SK-N-SH (cell line): ENCODE measurements at regions not wholly inside any gene's neighbourhood (a gene's known extent, or its start where the extent isn't known, plus 50 kb on each side); places are given as distances from the start of the nearest gene placed in this dataset.

Experiments used
- CHD2 ChIP-seq: fragments of 150-350 bp; IDR thresholded peaks from 2 replicates; pipeline ENCODE4 v1.6.1; 2018; ENCODE audit warnings: low read length; ENCODE audit not compliant: partially characterized antibody
- EP300 ChIP-seq, 2 experiments: IDR thresholded peaks; 2 replicates each; pipeline versions ENCODE4 v1.4.0 to v1.6.1; 2012; ENCODE audit warnings: borderline replicate concordance in 1 of 2, low read depth in 1 of 2, low read length in 1 of 2
- EZH2phosphoT487 ChIP-seq: fragments of 200-600 bp; sonication (generic); IDR thresholded peaks from 2 replicates; pipeline ENCODE4 v1.6.1; 2017; ENCODE audit warnings: low read depth, mixed run types, mild to moderate bottlenecking, antibody characterized with exemption, moderate library complexity, borderline replicate concordance
- GABPA ChIP-seq: IDR thresholded peaks from 2 replicates; pipeline ENCODE4 v1.4.0; 2012; ENCODE audit warnings: low read depth, mild to moderate bottlenecking
- MXI1 ChIP-seq: IDR thresholded peaks from 2 replicates; pipeline ENCODE4 v1.6.1; 2012; ENCODE audit warnings: mild to moderate bottlenecking, low read depth, low read length, improper control_type of control experiment
- POLR2AphosphoS5 ChIP-seq: IDR thresholded peaks from 2 replicates; pipeline ENCODE4 v1.6.1; 2012; ENCODE audit warnings: low read depth, low read length
- RCOR1 ChIP-seq: fragments of 150-350 bp; IDR thresholded peaks from 2 replicates; pipeline ENCODE4 v1.6.1; 2017; ENCODE audit warnings: antibody characterized with exemption, low read length
- RXRA ChIP-seq: IDR thresholded peaks from 2 replicates; pipeline ENCODE4 v1.4.0; 2012; ENCODE audit warnings: low read depth, mild to moderate bottlenecking, borderline replicate concordance
- SIN3A ChIP-seq: IDR thresholded peaks from 2 replicates; pipeline ENCODE4 v1.6.1; 2012; ENCODE audit warnings: low read depth, mild to moderate bottlenecking, low read length, moderate library complexity, borderline replicate concordance
- TEAD4 ChIP-seq: IDR thresholded peaks from 2 replicates; pipeline ENCODE4 v1.4.0; 2012; ENCODE audit warnings: mild to moderate bottlenecking, borderline replicate concordance; ENCODE audit not compliant: insufficient read depth
- YY1 ChIP-seq: IDR thresholded peaks from 2 replicates; pipeline ENCODE4 v1.4.0; 2012; ENCODE audit warnings: low read depth, mild to moderate bottlenecking
- TF ChIP-seq, protein P1 (sequence below): fragments of 200-600 bp; sonication (generic); IDR thresholded peaks from 2 replicates; pipeline ENCODE4 v1.6.1; 2017; ENCODE audit warnings: antibody characterized with exemption, mild to moderate bottlenecking, moderate library complexity
- TF ChIP-seq, protein P2 (sequence below): IDR thresholded peaks from 2 replicates; pipeline ENCODE4 v1.6.1; 2012; ENCODE audit warnings: mild to moderate bottlenecking, low read depth, low read length, moderate library complexity

DNA sequence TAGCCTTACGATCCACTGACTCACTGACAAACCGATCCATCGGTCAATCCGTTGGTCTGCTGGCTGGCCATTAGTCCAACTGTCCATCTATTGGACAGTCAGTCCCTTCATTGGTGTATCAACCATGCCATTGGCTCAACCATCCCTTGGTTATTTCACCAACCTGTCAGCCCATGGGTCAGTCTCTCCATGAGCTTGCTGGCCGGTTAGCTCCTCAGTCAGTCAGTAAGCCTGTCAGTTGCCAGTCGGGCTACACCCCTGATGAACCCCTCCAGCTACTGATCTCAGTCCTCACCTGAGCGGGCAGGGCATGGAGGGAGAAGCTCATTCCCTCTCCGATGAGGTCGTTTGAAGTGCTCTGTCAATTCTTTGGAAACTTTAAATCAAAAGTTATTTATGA is 166.5 kb downstream of the FGF18 start:
- TF ChIP-seq MXI1 (no peak), POLR2AphosphoS5 (no peak), EP300 (IDR thresholded peaks at IDR 0.05; ENCODE audit: borderline replicate concordance in 1 of 2, low read depth in 1 of 2, low read length in 1 of 2) (no peak), GABPA (no peak), EZH2phosphoT487 (no peak), YY1 (no peak), SIN3A (no peak), TEAD4 (no peak), CHD2 (no peak), RXRA (no peak), RCOR1 (no peak)
- TF ChIP-seq, protein P1, sequence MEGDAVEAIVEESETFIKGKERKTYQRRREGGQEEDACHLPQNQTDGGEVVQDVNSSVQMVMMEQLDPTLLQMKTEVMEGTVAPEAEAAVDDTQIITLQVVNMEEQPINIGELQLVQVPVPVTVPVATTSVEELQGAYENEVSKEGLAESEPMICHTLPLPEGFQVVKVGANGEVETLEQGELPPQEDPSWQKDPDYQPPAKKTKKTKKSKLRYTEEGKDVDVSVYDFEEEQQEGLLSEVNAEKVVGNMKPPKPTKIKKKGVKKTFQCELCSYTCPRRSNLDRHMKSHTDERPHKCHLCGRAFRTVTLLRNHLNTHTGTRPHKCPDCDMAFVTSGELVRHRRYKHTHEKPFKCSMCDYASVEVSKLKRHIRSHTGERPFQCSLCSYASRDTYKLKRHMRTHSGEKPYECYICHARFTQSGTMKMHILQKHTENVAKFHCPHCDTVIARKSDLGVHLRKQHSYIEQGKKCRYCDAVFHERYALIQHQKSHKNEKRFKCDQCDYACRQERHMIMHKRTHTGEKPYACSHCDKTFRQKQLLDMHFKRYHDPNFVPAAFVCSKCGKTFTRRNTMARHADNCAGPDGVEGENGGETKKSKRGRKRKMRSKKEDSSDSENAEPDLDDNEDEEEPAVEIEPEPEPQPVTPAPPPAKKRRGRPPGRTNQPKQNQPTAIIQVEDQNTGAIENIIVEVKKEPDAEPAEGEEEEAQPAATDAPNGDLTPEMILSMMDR, result no peak
- TF ChIP-seq, protein P2, sequence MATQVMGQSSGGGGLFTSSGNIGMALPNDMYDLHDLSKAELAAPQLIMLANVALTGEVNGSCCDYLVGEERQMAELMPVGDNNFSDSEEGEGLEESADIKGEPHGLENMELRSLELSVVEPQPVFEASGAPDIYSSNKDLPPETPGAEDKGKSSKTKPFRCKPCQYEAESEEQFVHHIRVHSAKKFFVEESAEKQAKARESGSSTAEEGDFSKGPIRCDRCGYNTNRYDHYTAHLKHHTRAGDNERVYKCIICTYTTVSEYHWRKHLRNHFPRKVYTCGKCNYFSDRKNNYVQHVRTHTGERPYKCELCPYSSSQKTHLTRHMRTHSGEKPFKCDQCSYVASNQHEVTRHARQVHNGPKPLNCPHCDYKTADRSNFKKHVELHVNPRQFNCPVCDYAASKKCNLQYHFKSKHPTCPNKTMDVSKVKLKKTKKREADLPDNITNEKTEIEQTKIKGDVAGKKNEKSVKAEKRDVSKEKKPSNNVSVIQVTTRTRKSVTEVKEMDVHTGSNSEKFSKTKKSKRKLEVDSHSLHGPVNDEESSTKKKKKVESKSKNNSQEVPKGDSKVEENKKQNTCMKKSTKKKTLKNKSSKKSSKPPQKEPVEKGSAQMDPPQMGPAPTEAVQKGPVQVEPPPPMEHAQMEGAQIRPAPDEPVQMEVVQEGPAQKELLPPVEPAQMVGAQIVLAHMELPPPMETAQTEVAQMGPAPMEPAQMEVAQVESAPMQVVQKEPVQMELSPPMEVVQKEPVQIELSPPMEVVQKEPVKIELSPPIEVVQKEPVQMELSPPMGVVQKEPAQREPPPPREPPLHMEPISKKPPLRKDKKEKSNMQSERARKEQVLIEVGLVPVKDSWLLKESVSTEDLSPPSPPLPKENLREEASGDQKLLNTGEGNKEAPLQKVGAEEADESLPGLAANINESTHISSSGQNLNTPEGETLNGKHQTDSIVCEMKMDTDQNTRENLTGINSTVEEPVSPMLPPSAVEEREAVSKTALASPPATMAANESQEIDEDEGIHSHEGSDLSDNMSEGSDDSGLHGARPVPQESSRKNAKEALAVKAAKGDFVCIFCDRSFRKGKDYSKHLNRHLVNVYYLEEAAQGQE, result no peak
